AG08395 (cell line): ENCODE measurements at regions not wholly inside any gene's neighbourhood (a gene's known extent, or its start where the extent isn't known, plus 50 kb on each side); places are given as distances from the start of the nearest gene placed in this dataset.
"Not testable (repeated sequence)": the region's sequence is repeated elsewhere in the genome, so short reads cannot be mapped to it uniquely, and the experiment has no call there.

Experiments
- DNase-seq: peaks from one replicate; pipeline ENCODE4 v3.0.0; 2012; ENCODE audit warnings: mixed read lengths, low spot score

GRCh38 chr3:5692446-5692845 is 504.9 kb downstream of the EDEM1 start:
- no peak for DNase-seq

GRCh38 chr3:5694266-5694665 is 506.8 kb downstream of the EDEM1 start:
- DNase-seq, result no peak

- no peak for DNase-seq
Measured at GRCh38 chr3:5698851-5699250, 511.3 kb downstream of the EDEM1 start.

GRCh38 chr3:5699313-5699712 is 511.8 kb downstream of the EDEM1 start:
- no peak for DNase-seq

- DNase-seq, result no peak
Measured at GRCh38 chr3:5699811-5700210, 512.3 kb downstream of the EDEM1 start.

- not testable (repeated sequence) for DNase-seq
Measured at GRCh38 chr3:5701005-5701404, 513.5 kb downstream of the EDEM1 start.

- DNase-seq, result no peak
Measured at GRCh38 chr3:5707794-5708193, 520.3 kb downstream of the EDEM1 start.

- no peak for DNase-seq
Measured at GRCh38 chr3:5709714-5710113, 522.2 kb downstream of the EDEM1 start.

- no peak for DNase-seq
Measured at GRCh38 chr3:5710718-5711117, 523.2 kb downstream of the EDEM1 start.

- no peak for DNase-seq
Measured at GRCh38 chr3:5717254-5717653, 529.7 kb downstream of the EDEM1 start.

GRCh38 chr3:5719668-5720067 is 532.2 kb downstream of the EDEM1 start:
- not testable (repeated sequence) for DNase-seq

GRCh38 chr3:5725801-5726200 is 538.3 kb downstream of the EDEM1 start:
- no peak for DNase-seq

- no peak for DNase-seq
Measured at GRCh38 chr3:5726621-5727020, 539.1 kb downstream of the EDEM1 start.

GRCh38 chr3:5727743-5728484 is 540.4 kb downstream of the EDEM1 start:
- no peak for DNase-seq

- DNase-seq, result no peak
Measured at GRCh38 chr3:5729852-5730251, 542.3 kb downstream of the EDEM1 start.

- no peak for DNase-seq
Measured at GRCh38 chr3:5731100-5731499, 543.6 kb downstream of the EDEM1 start.

- no peak for DNase-seq
Measured at GRCh38 chr3:5732081-5732480, 544.6 kb downstream of the EDEM1 start.

- no peak for DNase-seq
Measured at GRCh38 chr3:5733995-5734394, 546.5 kb downstream of the EDEM1 start.

GRCh38 chr3:5735896-5736295 is 548.4 kb downstream of the EDEM1 start:
- DNase-seq, result no peak

GRCh38 chr3:5739299-5739935 is 551.9 kb downstream of the EDEM1 start:
- no peak for DNase-seq

GRCh38 chr3:5739949-5740348 is 552.4 kb downstream of the EDEM1 start:
- no peak for DNase-seq

- no peak for DNase-seq
Measured at GRCh38 chr3:5741017-5741416, 553.5 kb downstream of the EDEM1 start.

GRCh38 chr3:5750091-5750490 is 562.6 kb downstream of the EDEM1 start:
- DNase-seq, result no peak
